Heart left ventricle (tissue), 16 donors: ENCODE measurements at regions not wholly inside any gene's neighbourhood (a gene's known extent, or its start where the extent isn't known, plus 50 kb on each side); places are given as distances from the start of the nearest gene placed in this dataset.

Experiments
- ATAC-seq, 4 donors: fragments of 200-7000 bp; cut with Tn5 transposase; one replicate each; pipeline ENCODE4 v1.9.1; 2020 to 2022; ENCODE audit warnings: moderate library complexity in 4 of 4, mild to moderate bottlenecking in 3 of 4, moderate number of reproducible peaks in 1 of 4
- DNase-seq, 5 donors: peaks; one replicate each; pipeline ENCODE4 v3.0.0-alpha.2; 2020
- H3K27ac ChIP-seq, 12 donors: fragments of 200-600 bp; sonication (generic) in 4 of 12; one replicate each; pipeline versions ENCODE4 v1.5.0 to v1.8.0; 2016 to 2022; ENCODE audit warnings: mild to moderate bottlenecking in 2 of 12
- H3K27me3 ChIP-seq, 9 donors: fragments of 200-600 bp; sonication (generic) in 2 of 9; one replicate each; pipeline versions ENCODE4 v1.5.1 to v1.8.0; 2016 to 2022; ENCODE audit warnings: mild to moderate bottlenecking in 3 of 9
- H3K36me3 ChIP-seq, 9 donors: fragments of 200-600 bp; sonication (generic) in 2 of 9; one replicate each; pipeline versions ENCODE4 v1.5.0 to v1.8.0; 2018 to 2022; ENCODE audit warnings: mild to moderate bottlenecking in 2 of 9
- H3K4me1 ChIP-seq, 12 donors: fragments of 200-600 bp; sonication (generic) in 4 of 12; one replicate each; pipeline versions ENCODE4 v1.5.0 to v1.8.0; 2016 to 2022; ENCODE audit warnings: mild to moderate bottlenecking in 3 of 12
- H3K4me3 ChIP-seq, 12 donors: fragments of 200-600 bp; sonication (generic) in 4 of 12; one replicate each; pipeline versions ENCODE4 v1.5.0 to v1.8.0; 2017 to 2022; ENCODE audit warnings: mild to moderate bottlenecking in 9 of 12, moderate library complexity in 4 of 12
- H3K9me3 ChIP-seq, 12 donors: fragments of 200-600 bp; sonication (generic) in 4 of 12; one replicate each; pipeline versions ENCODE4 v1.5.0 to v1.8.0; 2016 to 2022; ENCODE audit warnings: mild to moderate bottlenecking in 1 of 12
- POLR2A ChIP-seq, 2 donors: fragments of 450-650 bp; IDR thresholded peaks; one replicate each; pipeline ENCODE4 v1.6.1; 2017; ENCODE audit warnings: antibody characterized with exemption in 2 of 2, mild to moderate bottlenecking in 2 of 2, moderate library complexity in 2 of 2
- WGBS, 4 donors: extraction: QIAGEN DNeasy Blood & Tissue Kit in 2 of 4; methylation state at CpG; one replicate each; pipeline versions ENCODE4 v1.1.5 to v1.1.7; 2013 to 2018; 5-methylcytosine and 5-hydroxymethylcytosine counted together
- intact Hi-C, 10 donors: fragments of 100-400 bp; cut with DNase I; formaldehyde crosslinking; loops; one replicate each; pipeline versions ENCODE4 v1.11.1 to v1.14.2; 2022
- TF ChIP-seq, protein P1 (sequence below), 12 donors: fragments of 200-600 bp; sonication (generic) in 4 of 12; IDR thresholded peaks; one replicate each; pipeline versions ENCODE4 v1.5.0 to v1.8.0; 2018 to 2022; ENCODE audit warnings: antibody characterized with exemption in 12 of 12, mild to moderate bottlenecking in 5 of 12
- donor health status: ischemic (EF 13 %, LVEDD 7.1; RV severe dilation, severe dysfunction).
- donor health status: healthy with polysubstance abuse.
- donor health status: DM: no; HTN: yes; CAD: no.
- donor health status: DM: no; HTN: no; CAD: no.
- donor health status: ischemic (EF 25% LVEDD 6.9; RV normal size, moderate dysfunction).
- donor health status: ischemic (EF 25% LVEDD 5.7; RV mildly dilated, moderate dysfunction).
- donor health status: healthy.
- donor health status: DM: yes; HTN: yes; CAD: no.
- donor health status: ischemic (EF 35%, LVEDD 5.7; RV mildly dilated, moderate dysfunction).
- donor health status: nonischemic (EF 11% LVEDD 7.7; RV severe dilation, severe dysfunction).
- donor health status: DM: yes; HTN: yes; CAD: no.
- donor health status: PGD.
- donor health status: ischemic (EF 29% LVEDD 5.4; RV normal size, mild dysfunction).
- donor health status: nonischemic (EF 23%, LVEDD 6.1; RV moderate dilation, normal function).

DNA sequence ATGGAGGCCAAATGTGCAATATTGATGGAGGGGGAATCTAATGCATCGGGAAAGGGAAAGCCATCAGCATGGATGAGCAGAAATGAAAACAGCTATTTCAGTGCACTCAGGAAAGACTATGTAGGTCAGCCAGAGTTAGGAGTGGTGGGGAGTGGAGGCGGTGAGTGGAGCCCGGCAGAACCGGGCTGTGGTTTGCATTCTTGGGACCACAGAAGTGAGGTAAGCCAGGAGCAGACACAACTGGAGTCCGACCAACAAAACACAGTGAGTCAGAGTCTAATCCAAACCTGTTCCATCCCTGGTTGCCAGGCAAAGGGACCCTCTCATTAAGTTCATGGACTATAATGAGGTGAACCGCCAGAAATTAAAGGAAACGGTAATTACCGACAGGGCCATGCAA is 61.1 kb upstream of the RAB12 start:
- Histone ChIP-seq H3K9me3 (no peaks in the 10 kb centered on the region), H3K36me3 (no peaks in the 10 kb centered on the region), H3K4me3 (no peak overlapping the region), H3K4me1 (no peaks in the 10 kb centered on the region), H3K27me3 (no peaks in the 10 kb centered on the region), H3K27ac (no peak overlapping the region)
- ATAC-seq (no peak), DNase-seq (no peak)
- WGBS, 4 donors: 76 to 86% (median 84%) methylated on average over 8 of the region's 8 CpGs
- TF ChIP-seq POLR2A (IDR thresholded peaks at IDR 0.05): no peak
- TF ChIP-seq, protein P1, sequence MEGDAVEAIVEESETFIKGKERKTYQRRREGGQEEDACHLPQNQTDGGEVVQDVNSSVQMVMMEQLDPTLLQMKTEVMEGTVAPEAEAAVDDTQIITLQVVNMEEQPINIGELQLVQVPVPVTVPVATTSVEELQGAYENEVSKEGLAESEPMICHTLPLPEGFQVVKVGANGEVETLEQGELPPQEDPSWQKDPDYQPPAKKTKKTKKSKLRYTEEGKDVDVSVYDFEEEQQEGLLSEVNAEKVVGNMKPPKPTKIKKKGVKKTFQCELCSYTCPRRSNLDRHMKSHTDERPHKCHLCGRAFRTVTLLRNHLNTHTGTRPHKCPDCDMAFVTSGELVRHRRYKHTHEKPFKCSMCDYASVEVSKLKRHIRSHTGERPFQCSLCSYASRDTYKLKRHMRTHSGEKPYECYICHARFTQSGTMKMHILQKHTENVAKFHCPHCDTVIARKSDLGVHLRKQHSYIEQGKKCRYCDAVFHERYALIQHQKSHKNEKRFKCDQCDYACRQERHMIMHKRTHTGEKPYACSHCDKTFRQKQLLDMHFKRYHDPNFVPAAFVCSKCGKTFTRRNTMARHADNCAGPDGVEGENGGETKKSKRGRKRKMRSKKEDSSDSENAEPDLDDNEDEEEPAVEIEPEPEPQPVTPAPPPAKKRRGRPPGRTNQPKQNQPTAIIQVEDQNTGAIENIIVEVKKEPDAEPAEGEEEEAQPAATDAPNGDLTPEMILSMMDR (IDR thresholded peaks at IDR 0.05): no peak
- intact Hi-C loops: loop anchor here in 1 of 10 donors (10.0 kb wide), 1 partner anchor 57 kb away; the partner anchor contains the start of gene RAB12

DNA sequence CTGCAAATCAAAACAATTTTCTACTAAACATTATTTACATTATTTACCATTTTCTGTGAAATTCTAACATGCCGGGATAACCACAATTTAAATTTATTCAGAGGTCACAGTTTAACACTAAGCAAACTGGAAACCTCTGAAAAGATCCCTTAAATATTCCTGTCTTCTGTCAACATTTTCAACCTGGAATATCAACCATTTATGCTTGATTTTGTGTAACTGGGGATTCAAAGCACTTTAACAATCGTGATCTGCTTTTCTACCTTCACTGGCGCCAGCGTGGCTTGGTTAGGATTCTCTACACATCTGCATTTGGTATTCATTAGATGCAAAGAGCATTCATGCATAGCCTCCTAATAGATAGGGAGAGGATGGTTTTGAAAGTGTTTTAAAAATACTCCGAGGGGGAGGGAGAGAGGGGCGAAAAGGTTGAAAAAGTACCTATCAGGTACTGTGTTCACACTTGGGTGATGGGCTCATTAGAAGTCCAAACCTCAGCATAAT is 59.9 kb upstream of the RAB12 start:
- H3K27ac ChIP-seq: no peak overlapping the region
- no peaks in the 10 kb centered on the region for H3K27me3 ChIP-seq
- no peaks in the 10 kb centered on the region for H3K4me1 ChIP-seq
- TF ChIP-seq, protein P1 (IDR thresholded peaks at IDR 0.05): no peak
- TF ChIP-seq POLR2A (IDR thresholded peaks at IDR 0.05): no peak
- ATAC-seq: no peak
- no peaks in the 10 kb centered on the region for H3K36me3 ChIP-seq
- intact Hi-C loops: loop anchor here in 1 of 10 donors (10.0 kb wide), 1 partner anchor 55 kb away; the partner anchor contains the start of gene RAB12
- 84 to 92% (median 89%) methylated on average over 6 of the region's 6 CpGs for WGBS, 4 donors
- no peaks in the 10 kb centered on the region for H3K9me3 ChIP-seq
- no peak for DNase-seq
- H3K4me3 ChIP-seq: no peak overlapping the region

DNA sequence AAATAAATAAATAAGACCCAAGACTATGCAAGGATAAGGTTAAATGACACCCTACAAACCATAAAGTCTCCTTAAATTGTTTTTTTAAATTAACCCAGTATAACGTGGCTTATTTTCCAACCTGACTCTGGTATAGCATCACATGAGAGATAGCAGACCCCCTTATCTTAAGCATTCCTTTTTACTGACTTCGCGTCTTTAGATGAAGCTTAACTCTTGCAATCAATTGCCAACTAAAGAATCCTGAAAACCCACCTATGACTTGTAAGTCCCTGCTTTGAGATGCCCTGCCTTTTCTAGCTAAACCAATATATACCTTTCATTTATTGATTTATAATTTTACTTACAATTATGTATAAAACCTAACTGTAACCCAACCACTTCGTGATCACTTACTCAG is 57.1 kb upstream of the RAB12 start:
- Histone ChIP-seq H3K4me1 (no peaks in the 10 kb centered on the region), H3K27ac (no peak overlapping the region), H3K27me3 (no peaks in the 10 kb centered on the region), H3K4me3 (no peak overlapping the region), H3K9me3 (no peaks in the 10 kb centered on the region), H3K36me3 (no peaks in the 10 kb centered on the region)
- no peak for ATAC-seq
- intact Hi-C loops: no loop called here
- TF ChIP-seq, protein P1 (IDR thresholded peaks at IDR 0.05): no peak
- no peak for TF ChIP-seq POLR2A (IDR thresholded peaks at IDR 0.05)
- no peak for DNase-seq
- 43 to 52% (median 47%) methylated on average over 4 of the region's 4 CpGs for WGBS, 4 donors

DNA sequence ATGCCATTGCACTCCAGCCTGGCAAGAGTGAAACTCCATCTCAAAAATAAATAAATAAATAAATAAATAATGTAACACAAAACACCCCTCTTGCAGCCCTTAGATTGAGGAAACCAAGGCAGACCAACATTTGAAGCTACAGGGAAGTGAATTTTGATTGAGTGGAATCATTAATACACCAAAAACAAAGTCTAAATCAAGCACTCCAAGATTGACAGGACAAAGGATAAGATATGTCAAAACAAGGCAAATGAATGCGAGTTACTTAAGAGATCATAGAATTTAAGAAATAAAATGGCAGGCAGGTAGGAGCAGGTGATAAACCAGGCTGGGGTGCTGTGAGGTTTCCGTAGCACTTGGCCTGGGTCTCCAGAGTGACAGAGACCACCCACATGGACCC is 54.9 kb upstream of the RAB12 start:
- TF ChIP-seq, protein P1 (IDR thresholded peaks at IDR 0.05): no peak
- TF ChIP-seq POLR2A (IDR thresholded peaks at IDR 0.05): no peak
- ATAC-seq (no peak), DNase-seq (no peak)
- Histone ChIP-seq H3K4me1 (no peaks in the 10 kb centered on the region), H3K36me3 (no peaks in the 10 kb centered on the region), H3K4me3 (no peak overlapping the region), H3K27ac (no peak overlapping the region), H3K27me3 (no peaks in the 10 kb centered on the region), H3K9me3 (no peaks in the 10 kb centered on the region)
- intact Hi-C loops: no loop called here
- WGBS, 4 donors: 91 to 93% (median 92%) methylated on average over 2 of the region's 2 CpGs
